Sigmoid colon (tissue), 4 donors: ENCODE measurements at regions not wholly inside any gene's neighbourhood (a gene's known extent, or its start where the extent isn't known, plus 50 kb on each side); places are given as distances from the start of the nearest gene placed in this dataset.

Experiments
- CTCF ChIP-seq, 4 experiments: fragments of 450-650 bp in 3 of 4; fragments of 200-600 bp in 1 of 4; IDR thresholded peaks; one replicate each; pipeline ENCODE4 v1.5.1; 2016 to 2019; ENCODE audit warnings: antibody characterized with exemption in 4 of 4, mild to moderate bottlenecking in 3 of 4, moderate library complexity in 2 of 4
- POLR2AphosphoS5 ChIP-seq, 4 donors: sonication (generic); formaldehyde crosslinking; IDR thresholded peaks; one replicate each; pipeline ENCODE4 v1.6.1; 2017; ENCODE audit warnings: antibody characterized with exemption in 4 of 4

- no peak for TF ChIP-seq CTCF (IDR thresholded peaks at IDR 0.05)
- TF ChIP-seq POLR2AphosphoS5 (IDR thresholded peaks at IDR 0.05), result no peak
Measured at GRCh38 chr1:181257117-181257516, 168.6 kb downstream of the IER5 start.
